Upper lobe of left lung (tissue), 4 donors: ENCODE measurements at regions not wholly inside any gene's neighbourhood (a gene's known extent, or its start where the extent isn't known, plus 50 kb on each side); places are given as distances from the start of the nearest gene placed in this dataset.

Experiments
- EP300 ChIP-seq, 4 donors: sonication (generic); formaldehyde crosslinking; IDR thresholded peaks; one replicate each; pipeline ENCODE4 v1.5.1; 2017; ENCODE audit warnings: antibody characterized with exemption in 4 of 4, control low read depth in 2 of 4
- POLR2A ChIP-seq, 4 donors: fragments of 450-650 bp; IDR thresholded peaks; one replicate each; pipeline ENCODE4 v1.5.1; 2016 to 2017; ENCODE audit warnings: antibody characterized with exemption in 4 of 4, mild to moderate bottlenecking in 2 of 4
- POLR2AphosphoS5 ChIP-seq, 2 donors: sonication (generic); formaldehyde crosslinking; IDR thresholded peaks; one replicate each; pipeline ENCODE4 v1.5.1; 2017; ENCODE audit warnings: antibody characterized with exemption in 2 of 2
- TF ChIP-seq, protein P1 (sequence below), 6 experiments: fragments of 450-650 bp in 4 of 6; fragments of 200-600 bp in 2 of 6; sonication (generic) in 2 of 6; IDR thresholded peaks; one replicate each; pipeline ENCODE4 v1.5.1; 2016 to 2019; ENCODE audit warnings: antibody characterized with exemption in 6 of 6

DNA sequence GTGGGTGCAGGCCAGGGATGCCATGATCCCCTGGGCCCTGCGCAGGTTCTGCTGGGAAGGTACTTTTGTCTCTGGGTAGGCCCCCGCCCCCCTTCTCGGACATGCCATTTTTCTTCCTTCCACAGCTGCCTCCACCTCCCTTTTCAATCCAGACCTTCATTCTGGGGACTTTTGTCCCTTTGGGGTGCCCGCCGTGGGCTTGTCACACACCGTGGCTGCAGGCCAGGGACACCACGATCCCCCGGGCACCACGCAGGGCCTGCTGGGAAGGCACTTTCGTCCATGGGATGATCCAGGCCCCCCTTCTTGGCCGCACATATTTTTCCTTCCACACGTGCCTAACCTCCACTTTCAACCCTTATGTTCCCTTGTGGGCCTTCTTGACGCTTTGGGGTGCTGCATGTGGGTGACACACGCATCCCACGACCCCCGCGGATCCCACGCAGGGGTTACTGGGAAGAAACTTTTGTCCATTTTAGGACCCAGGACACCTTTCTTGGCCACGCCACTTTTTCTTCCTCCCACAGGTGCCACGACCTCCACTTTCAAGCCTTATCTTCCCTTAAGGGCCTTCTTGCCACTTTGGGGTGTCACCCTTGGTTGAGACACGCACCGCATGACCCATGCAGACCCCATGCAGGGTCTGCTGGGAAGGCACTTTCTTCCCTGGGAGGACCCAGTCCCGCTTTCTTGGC, 272.5 kb downstream of the ALG10 start:
- TF ChIP-seq POLR2AphosphoS5 (IDR thresholded peaks at IDR 0.05) (no peak), EP300 (IDR thresholded peaks at IDR 0.05) (no peak), POLR2A (IDR thresholded peaks at IDR 0.05) (no peak)
- TF ChIP-seq, protein P1, sequence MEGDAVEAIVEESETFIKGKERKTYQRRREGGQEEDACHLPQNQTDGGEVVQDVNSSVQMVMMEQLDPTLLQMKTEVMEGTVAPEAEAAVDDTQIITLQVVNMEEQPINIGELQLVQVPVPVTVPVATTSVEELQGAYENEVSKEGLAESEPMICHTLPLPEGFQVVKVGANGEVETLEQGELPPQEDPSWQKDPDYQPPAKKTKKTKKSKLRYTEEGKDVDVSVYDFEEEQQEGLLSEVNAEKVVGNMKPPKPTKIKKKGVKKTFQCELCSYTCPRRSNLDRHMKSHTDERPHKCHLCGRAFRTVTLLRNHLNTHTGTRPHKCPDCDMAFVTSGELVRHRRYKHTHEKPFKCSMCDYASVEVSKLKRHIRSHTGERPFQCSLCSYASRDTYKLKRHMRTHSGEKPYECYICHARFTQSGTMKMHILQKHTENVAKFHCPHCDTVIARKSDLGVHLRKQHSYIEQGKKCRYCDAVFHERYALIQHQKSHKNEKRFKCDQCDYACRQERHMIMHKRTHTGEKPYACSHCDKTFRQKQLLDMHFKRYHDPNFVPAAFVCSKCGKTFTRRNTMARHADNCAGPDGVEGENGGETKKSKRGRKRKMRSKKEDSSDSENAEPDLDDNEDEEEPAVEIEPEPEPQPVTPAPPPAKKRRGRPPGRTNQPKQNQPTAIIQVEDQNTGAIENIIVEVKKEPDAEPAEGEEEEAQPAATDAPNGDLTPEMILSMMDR (IDR thresholded peaks at IDR 0.05), result no peak
